Ecto neural progenitor cell (in vitro differentiated cells): ENCODE measurements at regions not wholly inside any gene's neighbourhood (a gene's known extent, or its start where the extent isn't known, plus 50 kb on each side); places are given as distances from the start of the nearest gene placed in this dataset.
A peak's percentile ranks its signal among the peaks of the same experiment; 100 is the strongest.

Experiments used
- DNase-seq: peaks from one replicate; pipeline ENCODE4 v3.0.0-alpha.2; 2018; ENCODE audit warnings: low spot score

DNA sequence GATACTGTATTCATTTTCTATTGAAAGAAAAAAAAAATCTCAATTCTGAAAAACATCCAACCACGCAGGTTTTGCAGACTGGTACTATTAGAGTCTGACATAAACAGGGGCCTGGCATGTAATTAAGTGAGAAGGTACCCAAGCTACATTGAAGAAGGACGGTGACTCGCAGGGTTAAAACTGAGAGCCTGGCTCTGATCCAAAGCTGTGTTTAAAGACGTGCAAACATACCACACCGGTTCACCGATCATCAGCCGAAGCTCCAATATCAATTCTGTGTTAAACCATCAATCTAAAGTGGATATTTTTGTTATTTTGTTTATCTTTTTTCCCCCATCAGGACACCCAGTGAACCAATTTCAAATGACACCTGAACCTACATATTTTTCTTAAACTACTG is 108.1 kb upstream of the DIO3 start:
- DNase-seq = no peak

GRCh38 chr14:101454229-101454628 is 107.1 kb upstream of the DIO3 start:
- DNase-seq = no peak

- no peak for DNase-seq
These were observed 104.8 kb upstream of the DIO3 start for GRCh38 chr14:101456246-101457175.

DNA sequence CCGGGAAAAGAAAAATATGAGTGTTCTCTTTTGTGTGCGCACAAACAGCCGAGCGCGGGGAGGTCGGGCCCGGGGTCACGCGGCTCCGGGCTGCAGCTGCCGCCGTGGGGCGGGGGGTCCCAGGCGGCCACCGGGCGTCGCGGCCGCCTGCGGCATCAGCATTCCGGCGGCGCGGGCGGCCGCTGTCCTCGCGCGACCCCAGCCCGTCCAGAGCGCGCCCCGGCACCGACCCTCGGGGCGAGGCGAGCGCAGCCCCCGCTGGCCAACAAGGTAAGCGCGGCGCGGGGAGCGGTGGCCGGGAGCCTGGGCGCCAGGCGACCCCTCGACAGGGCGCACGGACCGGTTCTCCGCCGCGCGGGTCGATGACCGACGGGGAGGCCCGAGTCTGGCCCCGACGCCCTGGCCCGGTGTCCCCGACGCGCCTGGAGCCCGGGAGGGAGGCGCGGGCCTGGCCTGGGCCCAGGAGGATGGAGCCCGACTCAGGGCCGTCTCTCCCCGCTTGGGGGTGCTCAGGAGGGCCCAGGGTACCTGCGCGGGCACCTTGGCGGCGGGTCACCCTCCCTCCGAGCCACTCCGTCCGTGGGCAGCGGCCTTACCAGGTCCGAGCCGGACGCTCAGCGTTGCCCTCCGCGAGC is 103.9 kb upstream of the DIO3 start:
- peak; percentile 65 for DNase-seq

DNA sequence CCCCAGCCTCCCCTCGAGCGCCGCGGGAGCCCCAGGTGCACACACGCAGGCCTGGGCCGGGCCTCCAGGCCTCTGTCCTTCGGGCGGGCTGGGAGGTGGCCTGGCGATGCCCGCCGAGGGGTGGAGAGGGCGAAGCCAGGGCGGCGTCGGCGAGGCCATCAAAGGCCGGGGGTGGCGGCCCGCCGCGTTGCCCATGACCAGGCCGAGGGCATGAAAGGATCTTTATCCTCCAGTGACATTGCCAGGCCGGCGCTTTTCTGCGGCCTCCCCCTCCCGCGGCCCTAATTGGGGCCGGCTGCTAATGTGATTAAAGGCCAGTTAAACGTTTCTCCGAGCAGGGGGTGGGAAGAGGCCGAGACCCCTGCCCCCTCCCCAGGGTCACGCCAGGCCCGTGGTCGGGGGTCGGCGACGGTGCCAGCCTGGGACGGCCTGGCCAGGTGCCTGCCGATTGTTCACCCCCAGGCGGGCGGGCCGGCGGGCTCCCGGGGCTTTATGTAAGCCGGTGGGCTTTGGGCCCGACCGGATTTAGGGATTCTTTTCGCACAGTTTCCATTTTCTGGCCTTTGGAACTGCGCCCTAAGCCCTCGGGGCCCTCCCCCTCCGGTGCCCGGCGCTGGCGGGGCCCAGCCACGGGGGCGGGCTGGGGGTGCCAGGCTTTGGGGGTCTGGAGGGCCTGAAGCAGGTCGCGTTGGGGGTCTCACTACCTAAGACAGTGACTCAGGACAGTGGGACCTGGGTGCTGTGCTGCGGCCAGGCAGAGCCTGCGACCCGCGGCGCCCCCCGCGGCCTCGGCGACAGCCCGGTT is 103.2 kb upstream of the DIO3 start:
- DNase-seq = peak; percentile 70

DNA sequence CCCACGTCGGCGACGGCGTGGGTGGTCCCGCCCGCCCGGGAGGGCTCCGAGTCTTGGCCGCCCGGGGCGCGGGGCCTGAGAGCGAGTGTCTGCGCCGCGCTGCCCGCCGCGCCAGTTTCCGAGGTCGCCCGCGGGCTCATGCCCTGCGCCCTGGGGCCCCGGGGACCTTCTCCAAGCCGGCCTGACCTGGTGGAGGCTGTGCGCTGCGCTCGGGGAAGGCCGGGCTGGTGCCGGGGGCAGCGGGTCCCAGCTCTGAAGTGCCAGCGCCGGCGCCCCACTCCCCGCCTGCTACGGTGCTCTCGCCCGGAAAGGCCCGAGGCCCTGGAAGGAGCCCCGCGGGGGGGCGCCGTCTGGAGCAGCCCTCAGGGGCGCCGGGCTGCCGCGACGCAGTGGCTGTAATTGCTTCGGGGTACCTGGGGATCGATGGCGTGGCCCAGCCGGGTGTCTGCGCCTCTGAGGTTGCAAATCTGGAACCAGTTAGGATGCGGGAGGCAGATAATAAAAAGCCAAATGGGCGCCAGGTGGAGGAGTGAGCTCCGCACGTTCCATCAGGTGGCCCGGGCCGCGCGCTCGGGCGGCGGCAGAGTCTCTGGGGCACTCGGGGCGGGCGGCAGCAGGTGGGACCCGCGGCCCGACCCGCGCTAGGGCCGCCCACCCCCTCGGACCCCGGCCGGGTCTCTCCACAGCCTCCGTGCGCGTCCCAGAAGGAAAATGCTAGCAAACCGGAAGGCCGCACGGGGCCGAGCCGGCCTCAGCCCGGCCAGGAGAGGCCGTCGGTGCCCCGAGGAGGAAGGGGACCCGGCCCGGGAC is 102.3 kb upstream of the DIO3 start:
- peak; percentile 69 for DNase-seq

- DNase-seq = peak; percentile 24
These were observed 101.8 kb upstream of the DIO3 start for GRCh38 chr14:101459551-101459900.

- DNase-seq = peak; percentile 36
These were observed 100.8 kb upstream of the DIO3 start for GRCh38 chr14:101460521-101460920.

- no peak for DNase-seq
These were observed 100.1 kb upstream of the DIO3 start for GRCh38 chr14:101460986-101461750.

DNA sequence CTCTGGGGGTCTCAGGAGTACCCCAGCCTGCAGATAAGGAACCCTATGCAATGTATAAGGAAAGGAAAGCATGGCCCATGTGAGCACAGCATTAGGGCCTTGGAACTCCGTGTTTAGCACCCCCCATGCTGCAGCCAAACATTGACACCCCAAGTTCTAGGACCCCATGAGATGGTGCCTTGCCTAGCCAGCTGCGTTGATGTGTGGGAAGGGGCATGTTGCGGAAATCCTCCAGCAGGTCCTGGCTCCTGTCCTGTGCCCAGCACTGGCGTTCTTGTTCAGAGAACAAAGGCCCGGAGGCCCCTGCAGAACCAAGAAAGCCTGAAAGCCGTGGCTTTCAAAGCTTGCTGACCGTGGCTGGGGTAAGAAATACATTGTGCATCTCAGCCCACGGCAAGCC is 99.4 kb upstream of the DIO3 start:
- no peak for DNase-seq

- DNase-seq = no peak
These were observed 98.3 kb upstream of the DIO3 start for GRCh38 chr14:101462726-101463565.

DNA sequence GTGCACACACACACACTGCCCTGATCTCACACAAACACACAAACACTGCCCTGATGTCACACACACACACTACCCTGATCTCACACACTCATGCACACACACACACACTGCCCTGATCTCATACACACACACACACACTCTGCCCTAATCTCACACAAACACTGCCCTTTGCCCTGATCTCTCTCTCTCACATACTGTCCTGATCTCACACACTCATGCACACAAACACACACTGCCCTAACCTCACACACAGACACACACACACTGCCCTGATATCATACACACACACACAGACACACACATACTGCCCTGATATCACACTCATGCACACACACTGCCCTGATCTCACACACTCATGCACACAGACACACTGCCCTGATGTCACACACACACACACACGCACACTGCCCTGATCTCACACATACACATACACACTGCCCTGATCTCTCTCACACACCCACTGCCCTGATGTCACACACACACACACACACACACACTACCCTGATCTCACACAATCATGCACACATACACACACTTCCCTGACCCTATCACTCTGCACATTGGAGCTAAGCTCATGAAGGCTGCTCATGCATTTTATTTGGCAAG is 97.6 kb upstream of the DIO3 start:
- DNase-seq = peak; percentile 36

- peak; percentile 40 for DNase-seq
These were observed 96.8 kb upstream of the DIO3 start for GRCh38 chr14:101464310-101464983.

DNA sequence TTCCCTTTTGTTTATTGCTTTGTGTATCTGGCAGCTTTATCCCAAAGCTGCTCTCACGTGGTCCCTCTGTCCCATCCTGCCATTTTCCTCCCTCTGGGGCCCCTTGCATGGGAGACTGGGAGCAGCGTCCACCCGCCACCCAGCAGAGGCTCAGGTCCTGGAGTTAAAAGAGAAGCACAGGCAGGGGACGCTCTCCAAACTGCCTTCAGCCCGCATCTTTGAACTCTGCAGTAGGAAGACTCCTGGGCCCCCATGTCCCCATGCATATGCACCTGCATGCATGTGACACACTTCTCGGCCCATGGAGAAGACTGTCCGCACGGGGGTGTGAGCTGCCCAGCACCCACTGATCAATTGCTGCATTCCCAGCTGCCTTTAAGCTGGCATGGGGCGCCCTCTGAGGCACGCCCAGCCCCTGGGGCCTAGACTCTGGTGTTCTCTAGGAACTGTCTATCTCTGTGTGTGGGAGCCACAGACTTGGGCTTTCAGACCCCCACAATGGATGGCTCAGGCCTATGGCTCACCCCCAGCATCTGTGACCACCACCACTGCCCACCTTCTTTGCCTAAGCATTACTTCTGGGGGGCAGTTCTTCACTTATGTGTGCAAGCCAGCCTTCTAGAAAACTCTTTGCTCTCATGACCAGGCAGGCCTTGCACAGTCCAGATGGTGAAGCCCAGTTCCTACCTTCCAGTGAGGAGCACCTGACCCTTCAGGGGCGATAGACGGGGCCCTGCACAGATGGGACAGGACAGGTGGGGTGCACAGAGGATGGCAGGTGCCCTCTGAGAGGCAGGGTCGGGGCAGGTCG is 96.1 kb upstream of the DIO3 start:
- DNase-seq = no peak

GRCh38 chr14:101465795-101466448 is 95.4 kb upstream of the DIO3 start:
- DNase-seq = peak; percentile 28

GRCh38 chr14:101466456-101467180 is 94.7 kb upstream of the DIO3 start:
- DNase-seq = peak; percentile 34
